ENCODE measurements at regions not wholly inside any gene's neighbourhood (a gene's known extent, or its start where the extent isn't known, plus 50 kb on each side); places are given as distances from the start of the nearest gene placed in this dataset.
A peak's percentile ranks its signal among the peaks of the same experiment; 100 is the strongest.
"Not testable (repeated sequence)": the region's sequence is repeated elsewhere in the genome, so short reads cannot be mapped to it uniquely, and the experiment has no call there.

- peaks cover 2 to 7% of the 10 kb centered on the region in 2 donors for H3K36me3 Mint-ChIP-seq (ENCODE audit: insufficient read depth in 2 of 2)
- no peaks in the 10 kb centered on the region for H3K4me1 Mint-ChIP-seq (ENCODE audit: low read depth)
- H3K4me3 Mint-ChIP-seq, result no peak overlapping the region
- ATAC-seq (replicated peaks in 1 of 2), result no peak
- H3K9me3 Mint-ChIP-seq, result peaks cover 5 to 11% of the 10 kb centered on the region in 2 donors
- H3K27ac Mint-ChIP-seq, result no peak overlapping the region
- no peak for DNase-seq
- no peaks in the 10 kb centered on the region for H3K27me3 Mint-ChIP-seq (ENCODE audit: low read depth)
These were observed 66.1 kb upstream of the TMPRSS2 start for GRCh38 chr21:41573902-41574690.

GRCh38 chr21:41571938-41572510 is 64.1 kb upstream of the TMPRSS2 start:
- DNase-seq, result no peak
- no peak overlapping the region for H3K27ac Mint-ChIP-seq
- no peak overlapping the region for H3K4me3 Mint-ChIP-seq
- ATAC-seq (replicated peaks in 1 of 2), result no peak
- H3K9me3 Mint-ChIP-seq, result peaks cover 2 to 5% of the 10 kb centered on the region in 2 donors
- peaks cover 0 to 3% of the 10 kb centered on the region in 2 donors for H3K36me3 Mint-ChIP-seq (ENCODE audit: insufficient read depth in 2 of 2)
- peaks cover 17% of the 10 kb centered on the region for H3K27me3 Mint-ChIP-seq (ENCODE audit: low read depth)
- H3K4me1 Mint-ChIP-seq (ENCODE audit: low read depth), result no peaks in the 10 kb centered on the region

GRCh38 chr21:41570791-41571355 is 62.9 kb upstream of the TMPRSS2 start:
- H3K36me3 Mint-ChIP-seq (ENCODE audit: insufficient read depth in 2 of 2), result peaks cover 0 to 3% of the 10 kb centered on the region in 2 donors
- no peak overlapping the region for H3K4me3 Mint-ChIP-seq
- ATAC-seq (replicated peaks in 1 of 2) (peak in 1 of 2 donors; percentile 35), DNase-seq (no peak)
- no peak overlapping the region for H3K27ac Mint-ChIP-seq
- H3K4me1 Mint-ChIP-seq (ENCODE audit: low read depth), result no peaks in the 10 kb centered on the region
- H3K27me3 Mint-ChIP-seq (ENCODE audit: low read depth), result peaks cover 17% of the 10 kb centered on the region
- H3K9me3 Mint-ChIP-seq, result peaks cover 2 to 5% of the 10 kb centered on the region in 2 donors

GRCh38 chr21:41568606-41569385 is 60.8 kb upstream of the TMPRSS2 start:
- DNase-seq (no peak), ATAC-seq (replicated peaks in 1 of 2) (no peak)
- H3K36me3 Mint-ChIP-seq (ENCODE audit: insufficient read depth in 2 of 2), result peaks cover 0 to 3% of the 10 kb centered on the region in 2 donors
- no peak overlapping the region for H3K27ac Mint-ChIP-seq
- peaks cover 5% of the 10 kb centered on the region in 2 donors for H3K9me3 Mint-ChIP-seq
- no peak overlapping the region for H3K4me3 Mint-ChIP-seq
- H3K4me1 Mint-ChIP-seq (ENCODE audit: low read depth), result peaks cover 8% of the 10 kb centered on the region
- peaks cover 23% of the 10 kb centered on the region for H3K27me3 Mint-ChIP-seq (ENCODE audit: low read depth)

GRCh38 chr21:41567901-41568510 is 60.0 kb upstream of the TMPRSS2 start:
- no peak for ATAC-seq (replicated peaks in 1 of 2)

GRCh38 chr21:41567237-41567636 is 59.3 kb upstream of the TMPRSS2 start:
- ATAC-seq (replicated peaks in 1 of 2); H3K4me3 Mint-ChIP-seq; H3K9me3 Mint-ChIP-seq; DNase-seq; H3K36me3 Mint-ChIP-seq (ENCODE audit: insufficient read depth in 2 of 2); H3K4me1 Mint-ChIP-seq (ENCODE audit: low read depth): not testable (repeated sequence)
- peaks cover 37% of the 10 kb centered on the region for H3K27me3 Mint-ChIP-seq (ENCODE audit: low read depth)
- peak overlapping the region; percentile 18 for H3K27ac Mint-ChIP-seq

More at GRCh38 chr21:41567901-41568510, 60.0 kb upstream of the TMPRSS2 start:
- peaks cover 8% of the 10 kb centered on the region for H3K4me1 Mint-ChIP-seq (ENCODE audit: low read depth)
- no peak overlapping the region for H3K4me3 Mint-ChIP-seq
- H3K27ac Mint-ChIP-seq, result no peak overlapping the region
- peaks cover 0 to 3% of the 10 kb centered on the region in 2 donors for H3K36me3 Mint-ChIP-seq (ENCODE audit: insufficient read depth in 2 of 2)
- H3K27me3 Mint-ChIP-seq (ENCODE audit: low read depth), result peaks cover 29% of the 10 kb centered on the region
- H3K9me3 Mint-ChIP-seq, result peaks cover 5% of the 10 kb centered on the region in 2 donors
- no peak for DNase-seq

- H3K4me3 Mint-ChIP-seq, result no peak overlapping the region
- H3K36me3 Mint-ChIP-seq (ENCODE audit: insufficient read depth in 2 of 2), result peaks cover 0 to 3% of the 10 kb centered on the region in 2 donors
- H3K27ac Mint-ChIP-seq, result no peak overlapping the region
- no peak for DNase-seq
- no peak for ATAC-seq (replicated peaks in 1 of 2)
- H3K4me1 Mint-ChIP-seq (ENCODE audit: low read depth), result peaks cover 8% of the 10 kb centered on the region
- peaks cover 38% of the 10 kb centered on the region for H3K27me3 Mint-ChIP-seq (ENCODE audit: low read depth)
- peaks cover 2 to 3% of the 10 kb centered on the region in 2 donors for H3K9me3 Mint-ChIP-seq
These were observed 58.6 kb upstream of the TMPRSS2 start for GRCh38 chr21:41566500-41567014.

- no peaks in the 10 kb centered on the region for H3K36me3 Mint-ChIP-seq (ENCODE audit: insufficient read depth in 2 of 2)
- DNase-seq (no peak), ATAC-seq (replicated peaks in 1 of 2) (no peak)
- peaks cover 0 to 3% of the 10 kb centered on the region in 2 donors for H3K9me3 Mint-ChIP-seq
- peaks cover 8% of the 10 kb centered on the region for H3K4me1 Mint-ChIP-seq (ENCODE audit: low read depth)
- H3K27ac Mint-ChIP-seq, result peak overlapping the region; percentile 35
- H3K27me3 Mint-ChIP-seq (ENCODE audit: low read depth), result peaks cover 38% of the 10 kb centered on the region
- no peak overlapping the region for H3K4me3 Mint-ChIP-seq
These were observed 57.6 kb upstream of the TMPRSS2 start for GRCh38 chr21:41565550-41565949.

GRCh38 chr21:41564871-41565274 is 56.9 kb upstream of the TMPRSS2 start:
- Mint-ChIP-seq H3K4me3 (peak overlapping the region in 1 of 2 donors; percentile 5), H3K27ac (peak overlapping the region; percentile 35), H3K9me3 (peaks cover 0 to 3% of the 10 kb centered on the region in 2 donors), H3K4me1 (ENCODE audit: low read depth) (peaks cover 12% of the 10 kb centered on the region), H3K27me3 (ENCODE audit: low read depth) (peaks cover 38% of the 10 kb centered on the region), H3K36me3 (ENCODE audit: insufficient read depth in 2 of 2) (no peaks in the 10 kb centered on the region)
- DNase-seq (peak; percentile 12 to 22), ATAC-seq (replicated peaks in 1 of 2) (peak; percentile 32 to 59)

- ATAC-seq (replicated peaks in 1 of 2) (no peak), DNase-seq (no peak)
- Mint-ChIP-seq H3K27me3 (ENCODE audit: low read depth) (peaks cover 34% of the 10 kb centered on the region), H3K4me1 (ENCODE audit: low read depth) (peaks cover 18% of the 10 kb centered on the region), H3K4me3 (no peak overlapping the region), H3K9me3 (peaks cover 0 to 3% of the 10 kb centered on the region in 2 donors), H3K36me3 (ENCODE audit: insufficient read depth in 2 of 2) (no peaks in the 10 kb centered on the region), H3K27ac (no peak overlapping the region)
These were observed 54.4 kb upstream of the TMPRSS2 start for GRCh38 chr21:41562101-41563000.

- Mint-ChIP-seq H3K27me3 (ENCODE audit: low read depth) (peaks cover 37% of the 10 kb centered on the region), H3K36me3 (ENCODE audit: insufficient read depth in 2 of 2) (no peaks in the 10 kb centered on the region), H3K9me3 (peaks cover 0 to 3% of the 10 kb centered on the region in 2 donors), H3K4me3 (no peak overlapping the region), H3K27ac (no peak overlapping the region), H3K4me1 (ENCODE audit: low read depth) (peaks cover 18% of the 10 kb centered on the region)
- DNase-seq (no peak), ATAC-seq (replicated peaks in 1 of 2) (no peak)
These were observed 53.7 kb upstream of the TMPRSS2 start for GRCh38 chr21:41561701-41562100.

Measured in activated T-cell treated with anti-CD3 and anti-CD28 coated beads, Interleukin-2, amount 50 U/mL, for 72 hours (primary cell).